WI38 (cell line): ENCODE measurements at regions not wholly inside any gene's neighbourhood (a gene's known extent, or its start where the extent isn't known, plus 50 kb on each side); places are given as distances from the start of the nearest gene placed in this dataset.

Experiments used
- H3K4me3 ChIP-seq: 2 replicates; pipeline ENCODE4 v1.5.1; 2011; ENCODE audit warnings: low read depth, mild to moderate bottlenecking, control low read depth, low read length
- CTCF ChIP-seq: IDR thresholded peaks from 2 replicates; pipeline ENCODE4 v1.5.1; 2012; ENCODE audit warnings: low read depth, mild to moderate bottlenecking, control low read depth, low read length

GRCh38 chr21:16968436-16968835, 544.4 kb upstream of the CXADR start:
- no peak overlapping the region for H3K4me3 ChIP-seq
- no peak for TF ChIP-seq CTCF

- TF ChIP-seq CTCF: no peak
- H3K4me3 ChIP-seq: no peak overlapping the region
These were observed 543.2 kb upstream of the CXADR start for GRCh38 chr21:16969636-16970035.

- H3K4me3 ChIP-seq: no peak overlapping the region
- TF ChIP-seq CTCF: no peak
These were observed 538.8 kb upstream of the CXADR start for GRCh38 chr21:16974060-16974459.

- H3K4me3 ChIP-seq: no peak overlapping the region
- no peak for TF ChIP-seq CTCF
These were observed 536.6 kb upstream of the CXADR start for GRCh38 chr21:16976193-16976592.

GRCh38 chr21:16978309-16978895, 534.4 kb upstream of the CXADR start:
- TF ChIP-seq CTCF: no peak
- no peak overlapping the region for H3K4me3 ChIP-seq

GRCh38 chr21:16979574-16979973, 533.3 kb upstream of the CXADR start:
- TF ChIP-seq CTCF: no peak
- no peak overlapping the region for H3K4me3 ChIP-seq

- no peak for TF ChIP-seq CTCF
These were observed 529.4 kb upstream of the CXADR start for GRCh38 chr21:16983420-16983819.

More at GRCh38 chr21:16983420-16983819, 529.4 kb upstream of the CXADR start:
- no peak overlapping the region for H3K4me3 ChIP-seq
